ENCODE measurements at regions not wholly inside any gene's neighbourhood (a gene's known extent, or its start where the extent isn't known, plus 50 kb on each side); places are given as distances from the start of the nearest gene placed in this dataset.

DNA sequence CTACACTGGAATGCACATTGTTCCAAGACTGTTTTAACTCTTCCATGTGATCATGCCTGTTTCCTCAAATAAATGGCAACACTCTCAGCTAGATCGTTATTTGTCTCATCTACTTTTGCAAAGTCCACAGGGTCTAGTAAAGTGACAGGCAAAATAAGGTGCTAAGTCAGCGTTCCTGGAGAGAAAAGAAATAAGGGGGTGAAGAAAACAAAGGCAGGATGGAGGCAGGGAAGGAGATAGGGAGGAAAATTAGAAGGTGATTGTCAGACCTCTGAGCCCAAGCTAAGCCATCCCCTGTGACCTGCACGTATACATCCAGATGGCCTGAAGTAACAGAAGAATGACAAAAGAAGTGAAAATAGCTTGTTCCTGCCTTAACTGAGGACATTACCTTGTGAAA, 132.1 kb downstream of the RAB38 start:
- POLR2A ChIA-PET = no interaction called here
- CTCF ChIA-PET = interaction anchor here (0.7 kb wide), 1 partner anchor 18 kb away, joined by 3 read pairs; no protein-coding TSS in a partner anchor
- Mint-ChIP-seq H3K4me3 (ENCODE audit: unreplicated experiment) (no peak overlapping the region), H3K36me3 (ENCODE audit: insufficient read depth, unreplicated experiment) (no peaks in the 10 kb centered on the region), H3K9me3 (ENCODE audit: unreplicated experiment) (no peaks in the 10 kb centered on the region), H3K27me3 (ENCODE audit: insufficient read depth, unreplicated experiment) (no peaks in the 10 kb centered on the region), H3K4me1 (ENCODE audit: insufficient read depth, unreplicated experiment) (no peaks in the 10 kb centered on the region), H3K27ac (ENCODE audit: low read depth, unreplicated experiment) (no peak overlapping the region)
- BruUV-seq (replicated peaks) = no TSS peak
- TF ChIP-seq, protein P1, sequence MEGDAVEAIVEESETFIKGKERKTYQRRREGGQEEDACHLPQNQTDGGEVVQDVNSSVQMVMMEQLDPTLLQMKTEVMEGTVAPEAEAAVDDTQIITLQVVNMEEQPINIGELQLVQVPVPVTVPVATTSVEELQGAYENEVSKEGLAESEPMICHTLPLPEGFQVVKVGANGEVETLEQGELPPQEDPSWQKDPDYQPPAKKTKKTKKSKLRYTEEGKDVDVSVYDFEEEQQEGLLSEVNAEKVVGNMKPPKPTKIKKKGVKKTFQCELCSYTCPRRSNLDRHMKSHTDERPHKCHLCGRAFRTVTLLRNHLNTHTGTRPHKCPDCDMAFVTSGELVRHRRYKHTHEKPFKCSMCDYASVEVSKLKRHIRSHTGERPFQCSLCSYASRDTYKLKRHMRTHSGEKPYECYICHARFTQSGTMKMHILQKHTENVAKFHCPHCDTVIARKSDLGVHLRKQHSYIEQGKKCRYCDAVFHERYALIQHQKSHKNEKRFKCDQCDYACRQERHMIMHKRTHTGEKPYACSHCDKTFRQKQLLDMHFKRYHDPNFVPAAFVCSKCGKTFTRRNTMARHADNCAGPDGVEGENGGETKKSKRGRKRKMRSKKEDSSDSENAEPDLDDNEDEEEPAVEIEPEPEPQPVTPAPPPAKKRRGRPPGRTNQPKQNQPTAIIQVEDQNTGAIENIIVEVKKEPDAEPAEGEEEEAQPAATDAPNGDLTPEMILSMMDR (IDR thresholded peaks at IDR 0.05; ENCODE audit: unreplicated experiment) = no peak
- intact Hi-C loops (cut with micrococcal nuclease) = no loop called here
- DNase-seq (ENCODE audit: unreplicated experiment) = no peak

GRCh38 chr11:88042647-88043046, 132.6 kb downstream of the RAB38 start:
- H3K4me1 Mint-ChIP-seq (ENCODE audit: insufficient read depth, unreplicated experiment) = no peaks in the 10 kb centered on the region
- no peaks in the 10 kb centered on the region for H3K27me3 Mint-ChIP-seq (ENCODE audit: insufficient read depth, unreplicated experiment)
- no peak for DNase-seq (ENCODE audit: unreplicated experiment)
- ChIA-PET CTCF (interaction anchor here (0.7 kb wide), 2 partner anchors 18 to 27 kb away, joined by 3 read pairs; no protein-coding TSS in a partner anchor), POLR2A (no interaction called here)
- BruUV-seq (replicated peaks) = no TSS peak
- no peak overlapping the region for H3K27ac Mint-ChIP-seq (ENCODE audit: low read depth, unreplicated experiment)
- H3K4me3 Mint-ChIP-seq (ENCODE audit: unreplicated experiment) = no peak overlapping the region
- intact Hi-C loops (cut with micrococcal nuclease) = no loop called here
- TF ChIP-seq, protein P1 (IDR thresholded peaks at IDR 0.05; ENCODE audit: unreplicated experiment) = no peak
- no peaks in the 10 kb centered on the region for H3K9me3 Mint-ChIP-seq (ENCODE audit: unreplicated experiment)
- no peaks in the 10 kb centered on the region for H3K36me3 Mint-ChIP-seq (ENCODE audit: insufficient read depth, unreplicated experiment)

DNA sequence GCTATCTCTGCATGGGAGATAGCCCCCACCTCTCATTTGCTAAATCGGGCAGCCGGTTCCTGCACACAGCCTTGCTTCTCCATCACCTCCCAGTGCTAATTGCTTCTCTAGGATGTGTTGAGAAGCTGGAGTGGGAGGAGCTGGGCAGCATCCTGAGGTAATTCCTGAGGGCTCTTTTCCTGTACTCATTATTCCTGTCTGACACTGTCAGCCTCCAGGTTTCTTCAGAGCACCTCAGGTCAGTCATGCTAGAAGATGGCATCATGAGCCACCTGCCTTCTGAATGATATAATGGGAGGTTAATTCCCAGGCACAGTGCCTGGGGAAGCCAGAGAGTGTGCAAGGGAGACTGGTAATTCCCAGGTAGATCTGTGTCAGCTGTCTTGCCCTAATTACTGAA, 133.0 kb downstream of the RAB38 start:
- ChIA-PET CTCF (interaction anchor here (0.7 to 0.9 kb wide), 2 partner anchors 27 to 127 kb away, joined by 3 read pairs; no protein-coding TSS in a partner anchor), POLR2A (interaction anchor here (0.7 kb wide), 1 partner anchor 1260 kb away, joined by 3 read pairs; no protein-coding TSS in a partner anchor)
- Mint-ChIP-seq H3K36me3 (ENCODE audit: insufficient read depth, unreplicated experiment) (no peaks in the 10 kb centered on the region), H3K27ac (ENCODE audit: low read depth, unreplicated experiment) (no peak overlapping the region), H3K4me3 (ENCODE audit: unreplicated experiment) (no peak overlapping the region), H3K9me3 (ENCODE audit: unreplicated experiment) (no peaks in the 10 kb centered on the region), H3K27me3 (ENCODE audit: insufficient read depth, unreplicated experiment) (no peaks in the 10 kb centered on the region), H3K4me1 (ENCODE audit: insufficient read depth, unreplicated experiment) (no peaks in the 10 kb centered on the region)
- no TSS peak for BruUV-seq (replicated peaks)
- TF ChIP-seq, protein P1 (IDR thresholded peaks at IDR 0.05; ENCODE audit: unreplicated experiment) = no peak
- intact Hi-C loops (cut with micrococcal nuclease) = no loop called here
- DNase-seq (ENCODE audit: unreplicated experiment) = no peak

DNA sequence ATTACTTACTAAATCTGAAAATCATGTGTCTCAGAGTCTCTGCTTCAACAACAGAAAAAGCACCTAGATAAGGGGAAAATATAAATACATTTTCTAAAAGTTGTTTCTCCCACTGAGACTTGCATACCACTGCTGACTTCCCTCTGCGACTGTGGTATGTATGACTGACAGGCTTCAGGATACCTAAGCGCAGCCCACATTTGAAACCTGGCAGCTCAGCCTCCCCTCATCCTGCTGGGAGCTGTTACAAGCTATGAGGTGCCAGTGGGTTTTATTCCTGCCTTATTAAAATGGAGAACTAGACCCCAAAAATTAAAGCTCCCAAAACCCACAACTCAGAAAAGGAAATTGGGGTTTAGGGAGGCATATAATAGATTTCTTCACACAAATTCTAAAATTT, 133.6 kb downstream of the RAB38 start:
- H3K9me3 Mint-ChIP-seq (ENCODE audit: unreplicated experiment) = no peaks in the 10 kb centered on the region
- H3K27me3 Mint-ChIP-seq (ENCODE audit: insufficient read depth, unreplicated experiment) = no peaks in the 10 kb centered on the region
- no TSS peak for BruUV-seq (replicated peaks)
- DNase-seq (ENCODE audit: unreplicated experiment) = no peak
- H3K4me3 Mint-ChIP-seq (ENCODE audit: unreplicated experiment) = no peak overlapping the region
- no peak overlapping the region for H3K27ac Mint-ChIP-seq (ENCODE audit: low read depth, unreplicated experiment)
- H3K36me3 Mint-ChIP-seq (ENCODE audit: insufficient read depth, unreplicated experiment) = no peaks in the 10 kb centered on the region
- intact Hi-C loops (cut with micrococcal nuclease) = no loop called here
- TF ChIP-seq, protein P1 (IDR thresholded peaks at IDR 0.05; ENCODE audit: unreplicated experiment) = no peak
- POLR2A ChIA-PET = interaction anchor here (0.7 kb wide), 1 partner anchor 1259 kb away, joined by 3 read pairs; no protein-coding TSS in a partner anchor
- H3K4me1 Mint-ChIP-seq (ENCODE audit: insufficient read depth, unreplicated experiment) = no peaks in the 10 kb centered on the region
- CTCF ChIA-PET = interaction anchor here (0.9 kb wide), 1 partner anchor 128 kb away, joined by 3 read pairs; no protein-coding TSS in a partner anchor

Data from MCF 10A (cell line).